Upper lobe of left lung (tissue), 4 donors: ENCODE measurements at regions not wholly inside any gene's neighbourhood (a gene's known extent, or its start where the extent isn't known, plus 50 kb on each side); places are given as distances from the start of the nearest gene placed in this dataset.

Experiments used
- CTCF ChIP-seq, 6 experiments: fragments of 450-650 bp in 4 of 6; fragments of 200-600 bp in 2 of 6; sonication (generic) in 2 of 6; IDR thresholded peaks; one replicate each; pipeline ENCODE4 v1.5.1; 2016 to 2019; ENCODE audit warnings: antibody characterized with exemption in 6 of 6
- POLR2A ChIP-seq, 4 donors: fragments of 450-650 bp; IDR thresholded peaks; one replicate each; pipeline ENCODE4 v1.5.1; 2016 to 2017; ENCODE audit warnings: antibody characterized with exemption in 4 of 4, mild to moderate bottlenecking in 2 of 4
- POLR2AphosphoS5 ChIP-seq, 2 donors: sonication (generic); formaldehyde crosslinking; IDR thresholded peaks; one replicate each; pipeline ENCODE4 v1.5.1; 2017; ENCODE audit warnings: antibody characterized with exemption in 2 of 2

DNA sequence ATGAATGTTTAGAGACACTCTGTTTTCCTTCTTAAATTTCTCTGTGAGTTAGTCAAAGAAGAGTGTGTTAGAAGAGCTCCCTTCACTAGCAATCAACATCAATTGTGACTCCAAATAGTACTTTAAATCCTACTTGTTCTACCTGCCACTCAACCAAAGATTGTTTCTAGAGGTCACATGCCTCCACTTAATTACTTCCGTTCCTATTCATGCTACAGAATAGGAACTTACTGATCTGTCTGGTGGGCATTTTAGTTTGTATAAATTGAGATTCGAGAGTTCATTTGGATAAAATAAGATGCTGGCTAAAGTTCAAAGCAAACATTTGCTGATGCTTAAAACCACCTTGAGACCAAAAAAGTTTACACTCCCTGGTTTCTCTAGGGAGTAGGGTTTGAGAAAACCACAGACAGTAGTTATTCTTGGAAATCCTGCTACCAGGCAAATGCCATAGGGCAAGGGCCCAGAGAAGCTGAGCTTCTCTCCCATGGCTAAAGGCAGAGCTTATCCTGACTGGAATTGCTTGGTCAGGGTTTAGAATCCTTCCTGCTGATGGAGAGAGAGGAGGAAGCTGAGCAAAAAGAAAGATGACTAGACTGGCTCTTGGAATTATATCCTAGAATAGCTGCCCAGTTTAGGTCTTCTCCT, 389.6 kb upstream of the ATP2B1 start:
- no peak for TF ChIP-seq CTCF (IDR thresholded peaks at IDR 0.05)
- no peak for TF ChIP-seq POLR2AphosphoS5 (IDR thresholded peaks at IDR 0.05)
- no peak for TF ChIP-seq POLR2A (IDR thresholded peaks at IDR 0.05)
